Fibroblast of skin of right biceps (primary cell): ENCODE measurements at regions not wholly inside any gene's neighbourhood (a gene's known extent, or its start where the extent isn't known, plus 50 kb on each side); places are given as distances from the start of the nearest gene placed in this dataset.

ENCODE experiments used
- DNase-seq: peaks from one replicate; pipeline ENCODE4 v3.0.0-alpha.2; 2013

- no peak for DNase-seq
These were observed 100.1 kb downstream of the YTHDF1 start for GRCh38 chr20:63115651-63116411.

DNA sequence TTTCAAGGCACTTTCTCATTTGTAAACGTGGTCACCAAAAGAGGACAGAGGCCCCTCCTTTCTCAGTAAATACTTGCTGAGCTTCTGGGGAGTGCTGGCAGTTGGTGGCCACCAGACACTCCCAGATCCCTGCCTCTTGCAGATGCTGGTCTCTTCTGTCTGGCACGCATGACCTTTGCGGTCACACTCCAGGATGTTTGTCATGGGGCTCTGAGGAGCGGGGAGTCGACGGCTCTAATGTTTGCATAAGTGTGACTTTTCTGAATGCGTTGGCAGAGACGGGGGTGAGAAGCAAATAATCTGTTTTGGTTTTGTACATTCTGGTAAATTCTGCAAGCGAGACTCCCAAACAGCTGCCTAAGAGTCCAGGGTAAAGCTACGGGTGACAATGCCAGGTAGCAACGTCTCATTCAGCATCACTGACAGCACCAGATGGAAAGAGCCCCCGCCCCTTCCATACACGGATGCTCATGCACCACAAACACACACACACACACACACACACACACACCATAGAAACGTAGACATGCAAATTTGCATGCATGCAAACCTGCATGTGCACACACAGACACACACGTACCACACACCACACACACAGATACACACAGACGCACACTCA is 101.1 kb downstream of the YTHDF1 start:
- DNase-seq, result no peak

DNA sequence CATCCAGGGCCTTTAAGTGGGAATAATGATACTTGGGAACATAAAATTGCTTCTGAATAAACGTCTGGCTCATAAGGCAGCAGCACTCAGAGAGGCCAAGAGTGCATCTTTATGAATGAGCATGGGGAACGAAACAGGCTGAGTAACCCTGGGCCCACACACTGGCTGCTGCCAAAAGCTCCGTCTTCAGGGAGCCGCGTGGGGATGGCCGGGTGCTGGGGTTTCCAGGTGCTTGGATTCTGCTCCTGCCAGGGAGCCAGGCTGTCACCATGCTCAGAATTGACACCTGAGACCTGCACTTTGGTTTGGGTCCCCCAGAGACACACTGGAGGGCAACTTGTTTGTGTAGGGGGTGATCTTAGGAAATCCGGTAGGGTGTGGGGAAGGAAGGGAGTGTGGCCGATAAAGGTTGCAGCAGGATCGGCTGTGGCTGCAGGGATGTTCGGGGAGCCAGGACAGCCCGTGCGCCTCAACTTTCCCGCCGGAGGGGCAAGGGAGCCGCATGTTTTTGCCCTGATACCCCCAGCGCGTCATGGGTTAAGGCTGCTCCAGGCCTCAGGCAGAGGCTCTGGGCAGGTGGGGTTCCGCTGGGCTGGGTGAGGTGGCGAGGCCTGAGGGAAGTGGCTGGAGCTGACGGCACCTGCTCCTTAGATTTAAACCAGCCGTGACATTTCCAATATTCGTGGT is 101.8 kb downstream of the YTHDF1 start:
- DNase-seq, result no peak

GRCh38 chr20:63112491-63113219 is 103.3 kb downstream of the YTHDF1 start:
- DNase-seq, result no peak

DNA sequence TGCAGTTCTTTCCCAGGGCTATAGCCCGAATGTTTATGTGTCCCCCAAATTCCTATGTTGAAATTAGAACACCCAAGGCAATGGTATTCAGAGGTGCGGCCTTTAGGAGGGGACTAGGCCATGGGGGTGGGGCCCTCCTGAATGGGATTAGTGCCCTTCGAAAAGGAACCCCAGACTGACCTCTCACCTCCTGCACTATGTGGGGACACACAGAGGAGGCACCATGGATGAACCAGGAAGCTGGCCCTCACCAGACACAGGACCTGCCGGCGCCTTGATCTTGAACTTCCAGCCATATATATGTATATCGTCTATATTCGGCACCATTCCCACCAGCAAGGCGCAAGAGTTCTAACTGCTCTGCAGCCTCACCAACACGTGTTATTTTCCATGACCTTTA is 101.5 kb upstream of the BHLHE23 start:
- DNase-seq, result no peak

GRCh38 chr20:63107449-63108200 is 100.9 kb upstream of the BHLHE23 start:
- DNase-seq, result no peak

DNA sequence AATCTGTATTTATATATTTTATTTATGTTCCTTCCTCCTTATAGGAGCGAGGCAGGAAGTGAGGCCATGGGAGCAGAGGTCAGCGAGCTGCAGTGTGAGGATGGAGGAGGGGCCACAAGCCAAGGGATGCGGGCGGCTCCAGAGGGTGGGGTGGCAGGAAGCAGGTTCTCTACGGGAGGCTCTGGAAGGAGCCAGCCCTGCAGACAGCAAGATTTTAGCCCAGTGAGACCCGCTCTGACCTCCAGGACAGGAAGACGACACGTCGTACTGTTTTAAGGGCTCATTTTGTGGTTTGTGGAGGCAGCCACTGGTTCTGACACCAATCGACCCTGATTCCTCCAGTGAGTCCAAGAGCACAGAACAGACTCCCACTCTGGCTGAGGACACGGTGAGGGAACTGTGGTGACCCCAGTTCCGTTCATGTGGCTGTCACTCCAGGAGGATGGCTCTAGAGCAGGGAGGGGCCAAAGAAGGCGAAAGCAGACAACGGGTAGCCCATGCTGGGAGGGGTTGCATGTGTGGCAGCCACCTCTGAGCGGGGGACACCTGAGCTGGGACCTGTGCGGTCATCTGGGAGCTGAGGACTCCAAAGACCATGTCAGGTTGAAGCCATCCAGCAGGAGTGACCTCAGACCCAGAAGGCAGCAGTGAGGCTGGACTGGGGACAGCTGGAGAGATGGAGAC is 100.1 kb upstream of the BHLHE23 start:
- DNase-seq, result no peak

DNA sequence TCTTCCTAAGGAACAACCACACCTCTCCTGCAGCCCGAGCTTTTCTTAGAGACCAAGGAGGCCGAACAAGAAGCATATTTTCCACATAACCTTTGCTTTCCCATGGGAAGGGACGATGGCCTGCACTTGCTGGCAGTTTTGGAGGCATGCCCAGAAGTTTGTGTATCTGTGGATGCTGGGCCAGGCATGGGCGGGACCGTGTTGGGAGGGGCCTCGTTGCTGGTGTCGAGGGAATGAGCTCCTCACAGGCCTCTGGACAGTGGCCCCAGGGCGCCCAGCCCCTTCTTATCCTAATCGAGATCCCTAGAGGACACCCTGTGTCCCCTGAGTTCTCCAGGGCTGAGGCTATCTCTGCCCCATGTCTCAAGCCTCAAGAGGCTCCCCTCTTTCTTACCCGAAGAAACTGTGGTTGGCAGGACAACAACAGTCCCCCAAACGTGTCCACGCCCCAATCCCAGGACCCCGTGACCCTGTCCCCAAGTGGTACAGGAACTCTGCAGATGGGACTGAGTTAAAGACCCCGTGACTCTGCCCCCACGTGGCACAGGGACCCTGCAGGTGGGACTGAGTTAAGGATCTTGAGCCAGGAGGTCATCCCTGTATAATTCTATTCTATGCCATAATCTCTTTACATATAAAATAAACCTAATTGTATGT is 99.5 kb upstream of the BHLHE23 start:
- DNase-seq, result no peak

- DNase-seq, result no peak
These were observed 98.7 kb upstream of the BHLHE23 start for GRCh38 chr20:63105211-63106107.

DNA sequence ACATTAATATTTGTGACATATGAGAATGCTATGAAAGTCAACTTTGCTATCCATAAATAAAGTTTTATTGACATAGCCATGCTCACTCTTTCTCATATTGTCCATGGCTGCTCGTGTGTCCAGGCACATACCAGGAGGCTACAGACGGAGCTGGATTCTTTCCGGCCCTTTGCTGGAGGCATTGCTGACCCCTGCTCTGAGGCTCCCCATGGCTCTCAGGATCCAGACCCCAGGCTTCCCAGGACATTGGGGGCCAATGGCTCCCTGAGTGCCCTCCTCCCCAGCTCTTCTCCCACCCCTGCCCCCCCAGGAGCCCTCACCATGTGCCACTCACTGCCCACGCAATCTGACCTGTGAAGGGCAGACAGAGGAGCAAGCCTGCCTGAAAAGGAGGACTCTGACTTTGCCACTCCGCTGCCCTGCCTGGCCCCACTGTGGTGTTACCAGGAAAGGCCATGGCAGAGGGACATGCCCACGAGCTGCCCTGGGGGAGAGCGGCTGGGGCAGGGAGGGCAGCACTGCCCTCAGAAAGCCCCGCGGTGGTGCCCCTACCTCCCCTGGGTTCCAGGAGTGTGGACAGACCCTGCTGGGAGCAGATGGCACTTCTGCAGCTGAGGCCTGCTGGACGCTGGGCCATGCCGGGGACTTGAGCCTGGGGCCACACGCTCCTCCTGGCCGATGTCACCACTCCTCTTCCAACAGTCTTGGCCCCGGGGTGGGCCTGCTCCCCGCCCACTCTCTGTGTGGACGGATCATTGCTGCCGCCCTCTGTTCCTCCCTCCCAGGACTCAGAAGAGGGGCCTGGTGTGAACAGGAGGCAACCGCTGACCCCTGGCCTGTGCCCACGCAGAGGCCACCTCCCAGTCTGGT is 97.8 kb upstream of the BHLHE23 start:
- no peak for DNase-seq

- peak; percentile 11 for DNase-seq
These were observed 96.9 kb upstream of the BHLHE23 start for GRCh38 chr20:63103402-63104311.

- peak; percentile 53 for DNase-seq
These were observed 96.1 kb upstream of the BHLHE23 start for GRCh38 chr20:63102721-63103375.

- peak; percentile 61 for DNase-seq
These were observed 95.3 kb upstream of the BHLHE23 start for GRCh38 chr20:63101781-63102720.

DNA sequence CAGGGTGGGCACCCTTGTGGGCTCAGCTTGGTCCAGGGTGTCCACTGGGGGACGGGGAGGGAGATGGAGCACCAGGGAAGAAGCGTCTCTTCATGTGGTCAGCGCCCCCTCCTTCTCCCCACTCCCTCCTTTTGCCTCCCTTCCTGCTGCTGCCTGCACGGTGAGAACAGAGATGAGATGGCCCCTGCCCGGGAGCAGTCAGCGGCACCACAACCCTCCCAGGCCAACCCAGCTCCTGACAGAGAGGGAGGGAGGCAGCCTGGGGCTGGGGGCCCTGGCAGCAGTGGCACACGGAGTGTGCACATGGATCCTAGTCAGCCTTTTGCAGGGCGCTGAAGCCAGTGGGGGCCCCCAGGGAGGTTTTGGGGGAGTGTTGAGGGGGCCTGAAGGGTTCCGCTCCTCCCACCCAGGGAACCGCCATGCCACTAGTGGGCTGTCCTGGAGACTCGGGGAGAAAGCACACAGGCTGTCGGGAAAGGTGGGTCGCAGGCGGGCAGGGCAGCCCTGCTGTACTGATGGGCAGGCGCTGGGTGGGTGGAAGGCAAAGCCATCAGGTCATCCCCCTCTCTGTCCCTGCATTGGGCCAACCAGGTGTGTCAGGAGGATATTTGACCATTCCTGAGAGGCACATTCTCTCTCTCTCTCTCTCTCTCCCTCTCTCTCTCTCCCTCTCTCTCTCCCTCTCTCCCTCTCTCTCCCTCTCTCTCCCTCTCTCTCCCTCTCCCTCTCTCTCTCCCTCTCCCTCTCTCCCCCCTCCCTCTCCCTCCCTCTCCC is 94.3 kb upstream of the BHLHE23 start:
- no peak for DNase-seq

DNA sequence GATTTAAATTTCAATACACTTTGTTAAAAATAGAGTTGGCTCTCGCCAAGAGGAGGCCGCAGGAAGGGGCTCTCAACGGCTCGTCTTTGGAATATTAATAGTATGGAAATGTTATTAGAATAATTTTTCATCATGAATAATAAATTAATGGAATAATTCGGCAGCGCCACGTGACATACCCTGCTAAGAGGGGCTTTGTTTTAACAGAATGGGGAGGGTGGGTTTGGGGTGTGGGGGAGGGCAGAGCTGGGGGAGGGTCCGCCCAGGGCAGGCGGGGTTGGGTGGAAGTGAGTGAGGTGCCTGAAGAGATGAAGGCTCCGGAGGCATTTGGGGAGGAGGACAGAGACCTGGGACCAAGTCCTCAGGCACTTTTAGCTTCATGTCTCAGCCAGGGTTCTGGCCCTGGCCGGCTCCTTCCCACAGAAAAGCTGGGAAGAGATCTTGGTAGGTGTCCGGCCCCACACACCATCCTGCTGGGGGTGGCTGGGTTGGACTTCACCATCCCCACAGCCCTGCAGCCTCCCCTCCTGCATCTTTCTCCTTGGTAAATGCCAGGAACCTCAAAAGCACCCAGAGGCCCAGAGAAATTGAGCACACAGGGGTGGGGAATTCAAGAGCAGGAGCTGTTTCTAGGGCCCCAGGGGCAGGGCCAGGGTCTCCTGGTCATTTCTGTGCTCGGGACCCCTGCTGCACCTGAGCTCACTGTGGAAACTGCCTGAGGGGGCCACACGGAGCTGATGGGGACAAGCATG is 93.6 kb upstream of the BHLHE23 start:
- no peak for DNase-seq
